SK-N-SH (cell line): ENCODE measurements at regions not wholly inside any gene's neighbourhood (a gene's known extent, or its start where the extent isn't known, plus 50 kb on each side); places are given as distances from the start of the nearest gene placed in this dataset.

Experiments used
- ELF1 ChIP-seq: IDR thresholded peaks from 2 replicates; pipeline ENCODE4 v1.4.0; 2012
- TF ChIP-seq, protein P1 (sequence below): fragments of 200-600 bp; sonication (generic); IDR thresholded peaks from 2 replicates; pipeline ENCODE4 v1.6.1; 2017; ENCODE audit warnings: antibody characterized with exemption, mild to moderate bottlenecking, moderate library complexity

DNA sequence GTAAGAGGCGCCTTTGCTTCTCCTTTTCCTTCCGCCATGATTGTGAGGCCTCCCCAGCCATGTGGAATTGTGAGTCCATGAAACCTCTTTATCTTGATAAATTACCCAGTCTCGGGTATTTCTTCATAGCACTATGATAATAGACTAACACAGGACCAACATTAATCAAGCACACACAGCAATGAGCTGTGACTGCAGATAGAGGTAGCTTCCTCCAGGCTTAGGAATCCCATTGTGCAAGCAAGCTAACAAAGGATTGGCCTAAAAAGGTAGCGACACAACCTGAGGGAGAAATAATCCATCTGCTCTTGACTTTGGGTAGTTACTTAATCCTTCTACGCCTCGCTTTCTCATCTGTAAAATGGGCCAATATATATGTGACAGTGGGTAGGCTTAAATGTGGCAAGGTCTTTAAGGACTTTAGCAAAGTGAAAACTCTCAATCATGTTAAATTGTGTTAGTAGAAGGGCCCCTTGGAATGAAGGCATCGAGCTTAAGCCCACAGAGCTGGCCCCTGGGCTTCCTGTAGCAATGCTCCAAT is 393.6 kb downstream of the SOX9 start:
- TF ChIP-seq, protein P1, sequence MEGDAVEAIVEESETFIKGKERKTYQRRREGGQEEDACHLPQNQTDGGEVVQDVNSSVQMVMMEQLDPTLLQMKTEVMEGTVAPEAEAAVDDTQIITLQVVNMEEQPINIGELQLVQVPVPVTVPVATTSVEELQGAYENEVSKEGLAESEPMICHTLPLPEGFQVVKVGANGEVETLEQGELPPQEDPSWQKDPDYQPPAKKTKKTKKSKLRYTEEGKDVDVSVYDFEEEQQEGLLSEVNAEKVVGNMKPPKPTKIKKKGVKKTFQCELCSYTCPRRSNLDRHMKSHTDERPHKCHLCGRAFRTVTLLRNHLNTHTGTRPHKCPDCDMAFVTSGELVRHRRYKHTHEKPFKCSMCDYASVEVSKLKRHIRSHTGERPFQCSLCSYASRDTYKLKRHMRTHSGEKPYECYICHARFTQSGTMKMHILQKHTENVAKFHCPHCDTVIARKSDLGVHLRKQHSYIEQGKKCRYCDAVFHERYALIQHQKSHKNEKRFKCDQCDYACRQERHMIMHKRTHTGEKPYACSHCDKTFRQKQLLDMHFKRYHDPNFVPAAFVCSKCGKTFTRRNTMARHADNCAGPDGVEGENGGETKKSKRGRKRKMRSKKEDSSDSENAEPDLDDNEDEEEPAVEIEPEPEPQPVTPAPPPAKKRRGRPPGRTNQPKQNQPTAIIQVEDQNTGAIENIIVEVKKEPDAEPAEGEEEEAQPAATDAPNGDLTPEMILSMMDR: no peak
- no peak for TF ChIP-seq ELF1
